ENCODE measurements at regions not wholly inside any gene's neighbourhood (a gene's known extent, or its start where the extent isn't known, plus 50 kb on each side); places are given as distances from the start of the nearest gene placed in this dataset.
"Not testable (repeated sequence)": the region's sequence is repeated elsewhere in the genome, so short reads cannot be mapped to it uniquely, and the experiment has no call there.

DNA sequence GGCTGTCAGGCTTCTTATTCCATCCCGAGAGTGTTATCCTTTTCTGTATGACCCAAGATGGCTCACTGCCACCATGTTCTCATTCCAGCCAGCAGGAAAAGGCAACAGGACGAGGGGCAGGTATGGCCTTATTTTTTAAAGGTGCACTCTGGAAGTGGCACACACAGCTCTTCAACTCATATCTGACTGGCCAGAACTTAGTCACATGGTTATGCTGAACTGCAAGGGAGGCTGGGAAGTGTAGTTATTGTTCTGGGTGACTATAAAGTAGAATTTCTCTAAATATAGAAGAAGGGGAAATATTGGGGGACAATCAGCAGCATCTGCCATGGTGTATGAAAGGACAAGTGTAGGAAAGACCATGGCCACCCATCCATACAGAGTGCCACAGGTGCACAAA lies 107.6 kb downstream of the SRGAP2 start:
- DNase-seq (ENCODE audit: low spot score); in situ Hi-C loops (cut with HindIII; ENCODE audit: low sequenced_read_pairs): not testable (repeated sequence)

DNA sequence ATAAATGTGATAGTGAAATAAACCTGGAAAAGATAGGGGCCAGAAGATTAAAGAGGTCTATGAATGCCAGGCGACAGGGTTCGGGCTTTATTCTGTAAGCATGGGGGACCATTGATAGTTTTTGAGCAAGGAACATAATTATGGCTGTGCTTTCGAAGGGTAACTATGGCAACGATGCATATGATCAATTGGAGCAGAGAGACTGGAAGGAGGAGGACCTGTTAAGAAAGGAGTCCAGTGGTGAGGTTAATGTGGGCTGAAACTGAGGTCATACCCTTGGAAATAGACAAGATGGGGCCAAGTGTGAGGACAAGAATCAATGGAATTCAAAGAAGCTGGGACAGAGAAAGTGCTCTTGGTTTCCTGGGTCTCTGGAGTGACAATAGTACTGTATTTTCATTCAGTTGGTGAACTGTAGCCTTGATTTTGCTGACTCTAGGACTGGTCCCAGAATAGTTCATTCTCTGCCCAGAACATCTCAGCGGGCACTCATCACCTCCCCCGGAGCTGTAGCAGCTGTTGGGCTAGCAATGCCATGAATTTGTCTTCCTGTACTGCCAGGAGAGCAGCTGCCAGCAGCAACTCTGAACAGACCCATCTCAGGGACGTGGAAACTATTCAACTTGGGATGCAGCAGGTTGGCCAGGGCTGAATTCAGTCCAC lies 108.4 kb downstream of the SRGAP2 start:
- in situ Hi-C loops (cut with HindIII; ENCODE audit: low sequenced_read_pairs) = not testable (repeated sequence)
- DNase-seq (ENCODE audit: low spot score) = peak; percentile 90

DNA sequence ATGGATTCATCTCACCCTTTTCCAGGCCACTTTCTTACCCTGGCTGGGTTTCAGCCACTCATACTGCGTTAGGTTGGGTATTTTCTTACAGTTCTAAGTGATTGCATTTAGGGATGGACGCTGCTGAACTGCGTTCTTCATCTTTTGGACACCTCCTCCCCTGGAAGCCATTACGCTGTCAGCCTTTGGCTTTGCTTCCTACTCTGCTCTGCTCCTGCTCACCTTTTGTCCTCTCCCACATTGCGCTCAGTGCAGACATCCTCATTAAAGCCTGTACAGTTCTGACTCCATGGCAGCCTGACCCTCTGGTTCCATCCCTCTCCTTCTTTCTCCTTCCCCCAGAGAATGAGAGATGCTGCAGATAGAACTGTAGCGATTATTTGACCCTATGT lies 108.9 kb downstream of the SRGAP2 start:
- DNase-seq (ENCODE audit: low spot score); in situ Hi-C loops (cut with HindIII; ENCODE audit: low sequenced_read_pairs): not testable (repeated sequence)

DNA sequence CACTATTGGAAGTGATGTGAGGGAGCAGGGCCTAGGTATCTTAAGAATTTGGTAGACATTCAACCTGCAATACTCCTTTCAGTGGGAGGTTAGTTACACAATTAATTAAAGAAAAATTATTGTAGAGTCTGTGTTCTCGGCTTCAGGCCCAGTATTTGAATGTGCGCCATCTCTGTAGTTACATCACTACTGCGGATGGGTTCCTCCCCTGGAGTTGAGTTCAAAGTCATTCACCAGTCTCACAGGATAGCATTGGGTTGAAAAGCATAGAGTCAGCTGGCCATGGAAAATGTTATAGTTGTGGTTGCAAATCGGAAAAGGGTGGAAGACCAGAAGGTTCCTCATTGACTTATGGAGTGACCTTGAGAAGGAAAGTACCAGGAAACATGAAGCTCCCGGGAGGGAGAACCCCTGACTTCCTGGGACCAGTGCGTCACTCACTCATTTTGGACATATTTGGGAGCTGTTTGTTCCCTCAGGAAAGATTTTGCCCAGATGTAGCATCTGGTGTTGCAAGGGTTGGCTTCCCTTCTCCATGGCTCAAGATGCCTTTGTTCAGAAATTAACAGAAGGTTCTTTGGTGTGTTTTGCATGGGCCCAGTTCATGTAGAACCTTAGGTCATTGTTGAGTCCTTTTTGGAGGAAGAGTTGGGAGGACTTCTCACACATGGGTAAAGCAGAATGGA lies 111.8 kb downstream of the SRGAP2 start:
- DNase-seq (ENCODE audit: low spot score); in situ Hi-C loops (cut with HindIII; ENCODE audit: low sequenced_read_pairs): not testable (repeated sequence)

DNA sequence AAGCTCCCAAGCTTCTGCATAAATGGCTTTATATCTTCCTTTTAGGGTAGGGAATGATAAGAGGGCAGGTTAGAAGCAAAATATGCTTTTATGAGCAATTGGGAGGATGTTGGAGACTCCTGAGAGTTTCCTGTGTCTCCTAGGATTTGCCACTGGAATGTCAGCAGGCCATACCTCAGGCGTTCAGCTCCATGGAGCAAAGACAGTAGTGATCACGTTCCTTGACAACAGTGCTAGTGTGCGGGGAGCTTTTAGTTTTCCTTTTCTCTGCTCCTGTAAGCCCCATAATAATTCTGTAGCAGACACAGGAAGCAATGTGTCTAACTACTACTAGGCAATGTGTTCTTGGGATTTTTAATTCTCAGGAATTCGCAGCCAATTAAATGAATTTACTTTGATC lies 113.6 kb downstream of the SRGAP2 start:
- DNase-seq (ENCODE audit: low spot score); in situ Hi-C loops (cut with HindIII; ENCODE audit: low sequenced_read_pairs): not testable (repeated sequence)

DNA sequence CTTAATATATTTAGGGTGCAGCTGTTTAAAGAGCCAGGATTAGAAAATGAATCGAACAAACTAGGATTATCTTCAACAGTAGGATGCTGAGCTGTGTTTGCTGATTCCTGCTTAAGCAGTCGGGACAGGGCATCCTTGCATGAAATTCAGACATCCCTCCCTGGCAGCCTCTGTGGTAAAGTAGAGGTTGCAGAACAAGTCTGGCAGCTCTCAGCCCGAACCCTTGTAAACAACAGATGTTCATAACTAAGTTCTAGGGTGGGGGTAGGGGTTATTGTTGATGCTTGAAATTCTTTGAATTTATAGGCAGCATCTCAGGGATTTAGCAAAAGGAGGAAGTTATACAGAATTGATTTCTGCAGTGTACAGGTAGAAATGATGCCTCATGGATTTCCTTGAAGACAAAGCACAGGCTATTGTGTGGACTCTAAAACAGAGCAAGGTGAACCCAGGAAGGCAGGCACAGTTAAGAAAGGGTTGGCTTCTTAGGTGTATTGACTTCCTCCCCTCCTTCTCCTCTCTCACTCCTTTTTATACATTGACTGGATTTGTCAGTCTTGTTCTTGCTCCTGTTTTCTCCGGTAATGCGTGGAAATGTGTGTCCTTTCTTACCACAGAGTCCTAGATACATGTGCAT lies 114.7 kb downstream of the SRGAP2 start:
- in situ Hi-C loops (cut with HindIII; ENCODE audit: low sequenced_read_pairs) = not testable (repeated sequence)

DNA sequence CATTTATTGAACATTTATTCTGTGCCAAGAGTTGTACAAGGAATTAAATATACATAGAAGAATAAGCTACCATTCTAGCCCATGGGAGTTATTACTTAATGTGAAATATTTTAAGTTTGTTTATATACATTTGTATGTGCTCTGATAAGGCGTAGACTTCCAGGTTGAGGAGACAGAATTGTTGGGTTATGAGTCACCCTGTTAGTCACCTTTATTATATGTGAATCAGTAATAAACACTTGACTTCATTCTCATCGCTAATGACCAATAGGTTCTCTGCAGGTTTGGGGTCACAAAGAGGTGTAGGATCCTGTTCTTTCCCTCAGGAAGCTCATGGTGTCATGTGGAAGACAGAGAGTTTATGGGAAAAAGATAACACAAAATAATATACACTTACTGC lies 116.9 kb downstream of the SRGAP2 start:
- DNase-seq (ENCODE audit: low spot score); in situ Hi-C loops (cut with HindIII; ENCODE audit: low sequenced_read_pairs): not testable (repeated sequence)

More for the DNA sequence above, 114.7 kb downstream of the SRGAP2 start:
- peak; percentile 19 for DNase-seq (ENCODE audit: low spot score)

DNA sequence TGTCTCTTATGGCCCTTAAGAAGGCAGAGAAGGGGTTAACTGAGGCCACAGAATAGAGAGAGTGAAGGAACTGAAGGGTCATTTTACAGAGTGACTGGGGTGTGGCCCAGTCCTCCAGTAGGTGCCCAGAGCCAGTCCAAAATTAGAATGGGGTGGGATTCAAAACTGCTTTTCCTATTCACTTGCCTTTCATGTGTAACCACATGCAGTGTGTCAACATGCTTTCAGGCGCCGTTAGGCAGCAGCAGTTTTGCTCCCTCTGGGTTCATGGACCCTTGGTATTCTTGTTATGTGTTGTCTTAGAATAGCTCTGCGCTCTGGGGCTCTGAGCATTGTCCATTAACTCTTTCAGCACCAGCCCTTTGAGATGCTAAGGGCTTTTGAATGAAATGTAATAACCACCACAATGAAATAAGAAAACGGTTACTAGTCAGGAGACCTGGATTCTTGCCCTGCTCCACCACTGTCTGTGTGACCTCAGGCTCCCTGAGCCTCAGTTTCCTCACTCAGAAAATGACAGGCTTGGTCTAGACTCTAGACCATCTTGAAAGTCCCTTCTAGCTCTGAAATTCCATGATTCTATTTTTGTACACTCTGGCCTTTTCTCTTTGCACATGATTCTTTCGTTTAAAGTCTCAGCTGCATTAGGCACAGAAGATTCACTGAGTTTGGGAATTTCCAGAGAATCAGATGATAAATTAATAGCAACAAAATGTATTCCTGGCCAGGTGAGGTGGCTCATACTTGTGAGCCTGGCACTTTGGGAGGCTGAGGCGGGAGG lies 123.0 kb downstream of the SRGAP2 start:
- DNase-seq (ENCODE audit: low spot score); in situ Hi-C loops (cut with HindIII; ENCODE audit: low sequenced_read_pairs): not testable (repeated sequence)

DNA sequence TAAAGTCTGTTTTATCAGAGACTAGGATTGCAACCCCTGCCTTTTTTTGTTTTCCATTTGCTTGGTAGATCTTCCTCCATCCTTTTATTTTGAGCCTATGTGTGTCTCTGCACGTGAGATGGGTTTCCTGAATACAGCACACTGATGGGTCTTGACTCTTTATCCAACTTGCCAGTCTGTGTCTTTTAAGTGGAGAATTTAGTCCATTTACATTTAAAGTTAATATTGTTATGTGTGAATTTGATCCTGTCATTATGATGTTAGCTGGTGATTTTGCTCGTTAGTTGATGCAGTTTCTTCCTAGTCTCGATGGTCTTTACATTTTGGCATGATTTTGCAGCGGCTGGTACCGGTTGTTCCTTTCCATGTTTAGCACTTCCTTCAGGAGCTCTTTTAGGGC lies 128.3 kb downstream of the SRGAP2 start:
- in situ Hi-C loops (cut with HindIII; ENCODE audit: low sequenced_read_pairs); DNase-seq (ENCODE audit: low spot score): not testable (repeated sequence)

DNA sequence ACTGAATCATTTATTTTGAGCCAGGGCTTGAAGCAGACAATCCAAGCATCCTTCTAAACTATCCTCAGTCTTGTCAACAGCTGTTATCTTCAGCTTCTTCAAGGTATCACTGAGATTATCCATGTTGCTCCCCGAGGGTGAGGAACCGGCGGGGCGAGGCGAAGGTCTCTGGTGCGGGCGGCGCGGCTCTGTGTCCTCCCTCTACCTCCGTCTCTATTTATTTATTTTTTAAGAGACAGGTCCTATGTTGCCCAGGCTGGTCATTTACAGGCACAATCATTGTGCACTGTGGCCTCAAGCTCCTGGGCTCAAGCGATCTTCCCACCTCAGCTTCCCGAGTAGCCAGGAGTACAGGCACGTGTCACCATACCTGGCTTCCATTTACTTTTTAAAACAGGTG lies 130.0 kb downstream of the SRGAP2 start:
- DNase-seq (ENCODE audit: low spot score); in situ Hi-C loops (cut with HindIII; ENCODE audit: low sequenced_read_pairs): not testable (repeated sequence)

DNA sequence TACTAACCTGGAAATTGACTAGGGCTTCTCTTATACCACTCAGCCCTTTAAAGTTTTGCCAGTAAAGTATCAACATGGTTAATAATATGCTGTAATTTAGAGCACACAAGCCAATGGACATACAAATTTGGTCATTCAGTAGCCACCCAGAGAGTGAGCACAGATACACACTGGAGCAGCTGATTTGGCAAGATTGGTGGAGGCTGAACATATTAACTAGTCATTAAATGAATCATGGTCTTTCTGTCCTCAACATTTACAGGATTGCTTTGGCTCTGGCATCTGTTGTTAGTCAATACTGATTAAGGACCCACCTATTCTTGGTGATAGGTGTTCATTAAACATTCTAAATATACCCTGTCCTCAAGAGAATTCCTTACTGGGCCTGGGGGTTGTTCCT lies 130.6 kb downstream of the SRGAP2 start:
- DNase-seq (ENCODE audit: low spot score); in situ Hi-C loops (cut with HindIII; ENCODE audit: low sequenced_read_pairs): not testable (repeated sequence)

DNA sequence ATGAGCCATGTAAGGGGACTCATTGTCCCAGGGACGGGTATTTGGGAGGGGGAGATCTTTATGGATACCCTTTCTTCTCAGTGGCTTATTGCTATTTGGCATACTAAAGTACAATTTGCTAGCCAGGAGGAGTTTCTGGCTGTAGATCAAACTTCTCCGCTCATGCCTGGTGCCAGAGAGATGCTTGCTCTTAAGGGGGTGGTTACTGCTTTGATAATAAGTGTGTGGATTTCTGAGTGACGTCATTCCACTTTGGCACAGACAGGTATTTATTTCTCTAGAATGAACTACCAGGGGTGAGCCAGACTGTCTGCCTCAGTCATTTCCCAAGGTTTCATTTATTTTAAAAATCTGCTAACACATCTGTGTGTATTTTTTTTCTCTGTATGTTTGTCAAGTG lies 131.1 kb downstream of the SRGAP2 start:
- peak; percentile 45 for DNase-seq (ENCODE audit: low spot score)
- in situ Hi-C loops (cut with HindIII; ENCODE audit: low sequenced_read_pairs) = not testable (repeated sequence)

DNA sequence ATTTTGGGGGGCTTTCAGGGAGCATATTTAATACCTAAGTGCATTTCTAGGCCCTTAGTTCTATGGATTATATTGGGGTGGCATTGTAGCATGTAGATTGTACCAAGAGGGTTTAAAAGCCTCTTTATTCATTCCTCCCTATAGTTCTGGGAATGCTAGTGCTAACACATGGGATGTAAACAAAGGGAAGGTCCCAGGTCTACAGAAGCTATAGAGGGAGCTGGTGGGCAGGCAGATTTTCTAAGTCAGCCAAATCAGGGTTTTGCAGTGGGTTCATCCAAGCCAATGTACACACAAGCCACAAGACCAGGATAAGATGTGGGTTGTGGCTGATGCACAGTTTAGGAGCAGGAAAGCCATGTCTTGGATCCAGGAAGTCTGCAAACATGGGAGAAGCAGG lies 131.8 kb downstream of the SRGAP2 start:
- DNase-seq (ENCODE audit: low spot score); in situ Hi-C loops (cut with HindIII; ENCODE audit: low sequenced_read_pairs): not testable (repeated sequence)

DNA sequence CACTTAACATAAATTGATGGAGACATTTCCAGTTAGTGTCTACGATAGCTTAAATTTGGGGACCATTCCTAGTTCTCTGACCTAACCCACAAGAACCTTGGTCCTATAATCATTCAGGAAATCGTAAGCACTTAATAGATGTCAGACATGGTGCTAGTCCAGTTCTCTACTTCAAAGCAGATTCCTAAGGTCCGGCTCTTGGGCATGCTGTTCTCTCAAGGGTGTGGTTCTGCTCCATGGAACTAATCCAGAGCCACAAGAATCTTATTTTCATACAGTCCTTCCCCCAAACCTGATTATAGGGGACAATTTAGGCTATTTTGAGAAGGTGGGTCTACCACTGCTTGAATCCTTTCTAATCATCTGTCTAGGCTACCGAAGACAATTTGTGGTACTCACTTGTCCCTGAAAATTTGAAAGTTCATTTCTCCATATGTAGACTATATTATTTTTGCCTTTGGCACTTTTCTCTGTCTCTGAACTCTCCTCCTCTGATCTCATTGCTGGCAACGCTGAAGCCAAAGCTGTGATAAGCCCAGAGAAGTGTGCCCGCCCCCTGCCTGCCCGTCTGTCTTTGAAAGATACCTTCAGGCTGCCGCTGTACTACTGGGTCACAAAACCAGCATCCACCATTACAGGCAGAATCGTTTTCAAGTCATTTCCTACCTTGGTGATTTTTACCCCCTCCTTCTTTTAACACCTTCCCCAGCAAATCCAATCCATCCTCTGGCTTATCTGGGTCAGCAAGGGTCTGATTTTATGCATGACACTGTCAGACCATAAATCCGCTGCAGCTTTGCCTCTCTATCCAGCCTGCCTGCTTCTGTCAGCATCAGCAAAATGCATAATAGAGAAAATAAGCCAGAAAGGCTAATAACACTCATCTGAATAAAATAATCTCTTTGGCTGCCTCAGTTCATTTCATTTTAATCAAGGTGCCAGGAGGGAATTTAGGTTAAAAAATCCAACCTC lies 132.8 kb downstream of the SRGAP2 start:
- in situ Hi-C loops (cut with HindIII; ENCODE audit: low sequenced_read_pairs); DNase-seq (ENCODE audit: low spot score): not testable (repeated sequence)

DNA sequence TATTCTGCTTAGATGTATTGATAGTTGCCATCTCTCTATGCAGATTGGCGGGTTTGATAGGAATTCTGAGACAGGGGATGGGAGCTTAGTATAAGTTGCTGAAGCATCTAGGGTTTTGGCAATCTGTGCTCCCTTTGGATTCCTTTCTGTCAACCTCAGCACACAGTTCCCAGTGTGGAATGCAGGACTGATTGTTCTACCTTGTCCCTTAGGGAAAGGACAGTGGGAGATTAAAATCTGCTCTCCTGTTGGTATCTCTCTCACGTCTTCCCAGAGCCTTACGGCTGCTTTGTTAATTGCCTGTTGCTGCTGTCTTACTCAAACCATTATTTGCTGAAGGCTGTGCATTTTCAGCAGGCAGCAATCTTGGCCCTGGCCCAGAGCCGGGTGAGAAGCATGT lies 133.3 kb upstream of the IKBKE start:
- in situ Hi-C loops (cut with HindIII; ENCODE audit: low sequenced_read_pairs) = not testable (repeated sequence)
- peak; percentile 29 for DNase-seq (ENCODE audit: low spot score)

DNA sequence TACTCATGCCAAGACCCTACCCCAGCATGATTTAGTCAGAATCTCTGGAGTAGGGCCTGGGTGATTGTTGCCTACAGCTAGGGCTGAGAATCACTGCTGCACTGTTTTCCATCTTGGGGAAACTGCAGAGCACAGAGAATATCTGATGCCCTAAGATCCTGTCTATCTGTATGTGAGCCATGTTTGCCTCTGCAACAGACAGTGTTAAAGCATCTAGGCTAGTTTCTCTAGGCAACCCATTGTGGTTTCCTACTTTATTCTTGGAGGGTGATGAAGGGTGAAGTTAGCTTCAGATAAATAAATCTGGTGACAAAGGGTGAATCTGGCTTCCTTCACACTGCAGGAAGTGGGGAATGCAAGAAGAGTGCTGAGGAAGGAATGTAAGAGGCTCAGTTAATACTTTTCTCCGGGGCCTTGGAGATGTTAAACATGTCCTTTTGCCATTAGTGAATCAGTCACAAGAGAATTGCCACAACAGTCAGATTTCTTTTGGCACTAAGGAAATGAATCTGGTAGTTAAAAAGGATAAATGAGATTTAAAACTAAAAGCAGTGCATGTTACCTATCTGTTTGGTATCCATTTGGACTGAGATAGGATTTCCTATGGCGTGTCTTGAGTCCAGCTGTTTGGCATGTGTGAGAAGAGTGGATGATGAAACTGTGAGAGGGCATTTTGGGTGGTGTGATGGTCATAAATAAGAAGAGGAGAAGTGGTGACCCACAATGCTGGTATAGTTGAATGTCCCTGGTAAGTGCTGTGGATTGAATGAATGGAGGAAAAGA lies 119.6 kb upstream of the IKBKE start:
- DNase-seq (ENCODE audit: low spot score); in situ Hi-C loops (cut with HindIII; ENCODE audit: low sequenced_read_pairs): not testable (repeated sequence)

DNA sequence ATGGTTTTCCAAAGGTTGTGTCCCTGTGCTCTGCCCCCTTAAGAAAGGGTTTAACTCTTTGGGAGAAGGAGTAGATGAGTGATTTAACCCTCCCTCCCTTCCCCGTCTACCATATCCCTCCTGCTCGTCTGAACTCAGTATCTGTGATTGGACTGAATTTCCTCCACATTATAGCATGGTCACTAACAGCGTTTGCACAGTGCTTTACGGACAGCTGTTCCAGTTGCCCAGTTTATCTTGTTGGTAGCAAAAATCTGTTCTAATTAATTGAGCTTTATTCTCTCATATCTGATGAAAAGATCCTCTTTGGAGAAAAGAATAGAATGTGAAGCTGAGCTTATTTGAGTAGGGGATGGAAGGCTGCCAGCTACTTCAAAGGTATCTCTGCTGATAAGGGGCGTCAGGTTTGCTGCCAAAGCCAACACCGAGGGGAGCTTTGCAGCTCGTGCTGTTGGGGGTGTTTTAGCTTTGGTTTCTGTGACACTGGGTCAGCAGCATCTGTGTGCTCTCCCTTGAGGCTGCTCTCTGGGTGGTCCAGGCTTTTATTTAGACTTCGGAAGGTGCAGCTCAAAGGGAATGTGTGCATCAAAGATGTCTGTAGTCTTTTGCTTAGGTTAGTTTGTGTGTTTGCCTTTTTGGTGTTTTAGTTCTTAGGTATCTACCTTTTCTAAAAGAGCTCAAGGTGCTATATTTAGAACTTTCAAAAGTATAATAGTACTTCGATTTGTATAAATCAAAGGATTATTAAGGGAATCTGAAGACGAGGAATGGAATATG lies 118.8 kb upstream of the IKBKE start:
- DNase-seq (ENCODE audit: low spot score); in situ Hi-C loops (cut with HindIII; ENCODE audit: low sequenced_read_pairs): not testable (repeated sequence)
